ENCODE measurements at regions not wholly inside any gene's neighbourhood (a gene's known extent, or its start where the extent isn't known, plus 50 kb on each side); places are given as distances from the start of the nearest gene placed in this dataset.

DNA sequence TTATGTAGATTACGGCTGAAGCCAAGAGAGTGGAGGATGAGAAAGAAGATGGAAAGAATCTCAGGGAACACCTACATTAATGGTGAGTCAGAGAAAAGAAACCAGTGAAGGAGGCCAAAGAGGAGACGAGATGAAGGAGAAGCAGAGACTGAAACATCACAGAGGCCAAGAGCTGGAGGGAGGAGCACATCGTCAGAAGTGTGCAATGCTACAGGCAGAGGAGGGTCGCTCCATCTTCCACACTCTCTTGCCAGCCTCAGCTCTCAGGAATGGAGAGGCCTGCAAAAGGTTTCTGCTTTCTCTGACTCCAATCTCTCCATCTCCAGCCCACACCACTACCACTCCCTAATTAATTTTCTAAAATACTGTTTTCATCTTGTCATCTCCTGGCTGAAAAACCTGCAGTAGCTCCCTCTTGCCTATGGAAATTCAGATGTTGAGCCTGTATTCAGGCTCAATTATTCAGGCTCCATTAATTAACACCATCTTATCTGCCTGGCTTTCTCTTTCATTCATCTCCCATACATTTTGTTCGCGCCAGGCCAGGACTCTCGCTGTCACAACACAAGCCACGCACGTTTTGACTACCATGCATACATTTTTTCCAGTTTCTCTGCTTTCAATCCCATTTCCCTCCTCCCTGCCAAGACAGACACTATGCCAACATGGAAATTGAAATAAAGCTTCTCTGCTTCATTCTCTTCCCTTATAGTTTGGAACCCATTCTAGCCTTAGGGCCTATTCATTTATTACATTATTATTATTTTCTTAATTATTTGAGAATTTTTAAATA is 165.8 kb downstream of the INHBA start:
- Histone ChIP-seq H3K36me3 (ENCODE audit: control insufficient read depth in 1 of 2, insufficient read depth in 2 of 2, low read length in 2 of 2) (no peaks in the 10 kb centered on the region), H3K27ac (ENCODE audit: low read depth, low read length) (no peak overlapping the region), H3K9me3 (ENCODE audit: control insufficient read depth in 1 of 2, low read length in 2 of 2) (no peaks in the 10 kb centered on the region), H3K4me1 (ENCODE audit: control insufficient read depth in 1 of 2, insufficient read depth in 2 of 2, low read length in 2 of 2) (no peaks in the 10 kb centered on the region), H3K27me3 (ENCODE audit: control insufficient read depth in 1 of 2, insufficient read depth in 2 of 2, low read length in 2 of 2) (no peaks in the 10 kb centered on the region), H3K9ac (ENCODE audit: low read depth in 1 of 2, low read length in 2 of 2) (no peak overlapping the region), H3K4me3 (ENCODE audit: low read depth in 1 of 2, low read length in 2 of 2) (no peak overlapping the region)

GRCh38 chr7:41536122-41536872 is 166.6 kb downstream of the INHBA start:
- H3K4me1 ChIP-seq (ENCODE audit: control insufficient read depth in 1 of 2, insufficient read depth in 2 of 2, low read length in 2 of 2) = no peaks in the 10 kb centered on the region
- no peaks in the 10 kb centered on the region for H3K9me3 ChIP-seq (ENCODE audit: control insufficient read depth in 1 of 2, low read length in 2 of 2)
- no peak overlapping the region for H3K9ac ChIP-seq (ENCODE audit: low read depth in 1 of 2, low read length in 2 of 2)
- H3K4me3 ChIP-seq (ENCODE audit: low read depth in 1 of 2, low read length in 2 of 2) = no peak overlapping the region
- H3K36me3 ChIP-seq (ENCODE audit: control insufficient read depth in 1 of 2, insufficient read depth in 2 of 2, low read length in 2 of 2) = no peaks in the 10 kb centered on the region
- H3K27ac ChIP-seq (ENCODE audit: low read depth, low read length) = no peak overlapping the region
- no peaks in the 10 kb centered on the region for H3K27me3 ChIP-seq (ENCODE audit: control insufficient read depth in 1 of 2, insufficient read depth in 2 of 2, low read length in 2 of 2)

- no peak overlapping the region for H3K9ac ChIP-seq (ENCODE audit: low read depth in 1 of 2, low read length in 2 of 2)
- H3K4me3 ChIP-seq (ENCODE audit: low read depth in 1 of 2, low read length in 2 of 2) = no peak overlapping the region
- H3K9me3 ChIP-seq (ENCODE audit: control insufficient read depth in 1 of 2, low read length in 2 of 2) = no peaks in the 10 kb centered on the region
- no peak overlapping the region for H3K27ac ChIP-seq (ENCODE audit: low read depth, low read length)
- H3K27me3 ChIP-seq (ENCODE audit: control insufficient read depth in 1 of 2, insufficient read depth in 2 of 2, low read length in 2 of 2) = no peaks in the 10 kb centered on the region
- H3K4me1 ChIP-seq (ENCODE audit: control insufficient read depth in 1 of 2, insufficient read depth in 2 of 2, low read length in 2 of 2) = no peaks in the 10 kb centered on the region
- no peaks in the 10 kb centered on the region for H3K36me3 ChIP-seq (ENCODE audit: control insufficient read depth in 1 of 2, insufficient read depth in 2 of 2, low read length in 2 of 2)
Observed at GRCh38 chr7:41529831-41530230, 173.1 kb downstream of the INHBA start.

- no peak overlapping the region for H3K9ac ChIP-seq (ENCODE audit: low read depth in 1 of 2, low read length in 2 of 2)
- H3K9me3 ChIP-seq (ENCODE audit: control insufficient read depth in 1 of 2, low read length in 2 of 2) = no peaks in the 10 kb centered on the region
- no peak overlapping the region for H3K4me3 ChIP-seq (ENCODE audit: low read depth in 1 of 2, low read length in 2 of 2)
- H3K4me1 ChIP-seq (ENCODE audit: control insufficient read depth in 1 of 2, insufficient read depth in 2 of 2, low read length in 2 of 2) = no peaks in the 10 kb centered on the region
- no peaks in the 10 kb centered on the region for H3K36me3 ChIP-seq (ENCODE audit: control insufficient read depth in 1 of 2, insufficient read depth in 2 of 2, low read length in 2 of 2)
- H3K27ac ChIP-seq (ENCODE audit: low read depth, low read length) = no peak overlapping the region
- no peaks in the 10 kb centered on the region for H3K27me3 ChIP-seq (ENCODE audit: control insufficient read depth in 1 of 2, insufficient read depth in 2 of 2, low read length in 2 of 2)
Observed at GRCh38 chr7:41524876-41525275, 178.0 kb downstream of the INHBA start.

GRCh38 chr7:41520445-41520844 is 182.4 kb downstream of the INHBA start:
- Histone ChIP-seq H3K9me3 (ENCODE audit: control insufficient read depth in 1 of 2, low read length in 2 of 2) (no peaks in the 10 kb centered on the region), H3K9ac (ENCODE audit: low read depth in 1 of 2, low read length in 2 of 2) (no peak overlapping the region), H3K27ac (ENCODE audit: low read depth, low read length) (no peak overlapping the region), H3K27me3 (ENCODE audit: control insufficient read depth in 1 of 2, insufficient read depth in 2 of 2, low read length in 2 of 2) (no peaks in the 10 kb centered on the region), H3K36me3 (ENCODE audit: control insufficient read depth in 1 of 2, insufficient read depth in 2 of 2, low read length in 2 of 2) (no peaks in the 10 kb centered on the region), H3K4me3 (ENCODE audit: low read depth in 1 of 2, low read length in 2 of 2) (no peak overlapping the region), H3K4me1 (ENCODE audit: control insufficient read depth in 1 of 2, insufficient read depth in 2 of 2, low read length in 2 of 2) (no peaks in the 10 kb centered on the region)

DNA sequence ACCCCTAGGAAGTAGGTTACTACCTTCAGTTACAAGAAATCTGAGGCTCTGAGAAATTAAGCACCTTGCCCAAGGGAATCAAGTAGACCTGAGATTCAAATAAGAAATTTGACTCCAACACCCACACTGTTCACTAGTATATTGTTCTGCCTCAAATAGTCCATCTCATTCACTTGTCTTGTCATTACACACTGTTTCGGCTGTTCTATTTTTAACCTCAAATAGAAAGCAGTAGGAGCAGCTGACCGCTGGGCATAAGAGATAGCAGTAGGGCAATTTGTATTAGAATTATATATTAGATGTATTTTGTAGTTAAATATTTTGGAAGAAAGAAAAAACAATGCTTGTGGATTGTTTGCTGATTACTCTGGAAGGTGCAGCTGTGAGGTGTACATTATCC is 185.1 kb downstream of the INHBA start:
- H3K36me3 ChIP-seq (ENCODE audit: control insufficient read depth in 1 of 2, insufficient read depth in 2 of 2, low read length in 2 of 2) = no peaks in the 10 kb centered on the region
- H3K4me3 ChIP-seq (ENCODE audit: low read depth in 1 of 2, low read length in 2 of 2) = no peak overlapping the region
- H3K9me3 ChIP-seq (ENCODE audit: control insufficient read depth in 1 of 2, low read length in 2 of 2) = no peaks in the 10 kb centered on the region
- H3K9ac ChIP-seq (ENCODE audit: low read depth in 1 of 2, low read length in 2 of 2) = no peak overlapping the region
- H3K4me1 ChIP-seq (ENCODE audit: control insufficient read depth in 1 of 2, insufficient read depth in 2 of 2, low read length in 2 of 2) = no peaks in the 10 kb centered on the region
- H3K27ac ChIP-seq (ENCODE audit: low read depth, low read length) = no peak overlapping the region
- H3K27me3 ChIP-seq (ENCODE audit: control insufficient read depth in 1 of 2, insufficient read depth in 2 of 2, low read length in 2 of 2) = no peaks in the 10 kb centered on the region

DNA sequence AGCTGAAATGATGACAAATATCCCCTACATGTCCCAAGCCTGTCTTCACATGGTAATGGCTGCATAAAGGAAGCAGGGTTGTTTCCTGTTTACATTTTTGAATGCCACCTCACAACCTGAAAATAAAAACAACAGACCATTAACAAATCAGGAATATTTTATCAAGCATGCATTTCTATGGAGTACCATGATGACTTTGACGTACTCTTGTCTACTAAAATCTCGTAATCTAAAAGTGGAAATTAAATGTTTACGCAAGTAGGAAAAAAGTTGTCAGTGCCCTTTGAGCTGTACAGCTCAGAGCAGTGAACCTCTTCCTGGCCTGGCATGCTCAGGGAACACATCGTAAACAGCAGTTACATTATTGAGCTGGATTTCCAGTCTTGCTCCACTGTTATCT is 194.1 kb downstream of the INHBA start:
- Histone ChIP-seq H3K27ac (ENCODE audit: low read depth, low read length) (no peak overlapping the region), H3K9ac (ENCODE audit: low read depth in 1 of 2, low read length in 2 of 2) (no peak overlapping the region), H3K9me3 (ENCODE audit: control insufficient read depth in 1 of 2, low read length in 2 of 2) (no peaks in the 10 kb centered on the region), H3K4me1 (ENCODE audit: control insufficient read depth in 1 of 2, insufficient read depth in 2 of 2, low read length in 2 of 2) (no peaks in the 10 kb centered on the region), H3K36me3 (ENCODE audit: control insufficient read depth in 1 of 2, insufficient read depth in 2 of 2, low read length in 2 of 2) (no peaks in the 10 kb centered on the region), H3K27me3 (ENCODE audit: control insufficient read depth in 1 of 2, insufficient read depth in 2 of 2, low read length in 2 of 2) (no peaks in the 10 kb centered on the region), H3K4me3 (ENCODE audit: low read depth in 1 of 2, low read length in 2 of 2) (no peak overlapping the region)

DNA sequence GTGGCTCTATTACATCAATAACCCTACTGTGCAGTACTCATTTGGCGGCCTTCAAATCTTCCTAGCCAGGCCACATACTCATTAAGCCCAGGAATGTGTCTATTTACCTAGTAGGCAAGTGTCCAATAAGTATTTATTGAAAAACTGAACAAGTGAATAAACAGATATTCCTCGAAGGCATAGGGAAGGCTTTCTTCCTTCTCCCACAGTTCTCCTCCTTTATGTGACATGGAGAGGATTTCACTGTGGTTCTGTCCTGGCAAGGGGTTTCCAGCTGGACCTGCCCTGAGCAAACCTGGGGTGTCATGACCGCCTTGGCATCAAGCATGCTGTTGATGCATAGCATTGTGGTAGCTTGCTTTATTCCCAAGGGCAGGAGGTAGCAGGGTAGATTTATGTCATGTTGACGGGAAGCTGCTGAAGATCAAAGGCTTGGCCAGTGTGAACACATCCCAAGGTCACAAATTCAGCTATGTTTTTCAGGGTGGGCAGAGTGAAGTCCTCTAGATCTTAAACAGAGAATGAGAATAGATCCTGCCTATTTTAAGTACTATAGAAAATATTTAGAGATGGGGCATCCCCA is 195.1 kb downstream of the INHBA start:
- Histone ChIP-seq H3K4me1 (ENCODE audit: control insufficient read depth in 1 of 2, insufficient read depth in 2 of 2, low read length in 2 of 2) (no peaks in the 10 kb centered on the region), H3K27ac (ENCODE audit: low read depth, low read length) (no peak overlapping the region), H3K4me3 (ENCODE audit: low read depth in 1 of 2, low read length in 2 of 2) (no peak overlapping the region), H3K9ac (ENCODE audit: low read depth in 1 of 2, low read length in 2 of 2) (no peak overlapping the region), H3K9me3 (ENCODE audit: control insufficient read depth in 1 of 2, low read length in 2 of 2) (no peaks in the 10 kb centered on the region), H3K36me3 (ENCODE audit: control insufficient read depth in 1 of 2, insufficient read depth in 2 of 2, low read length in 2 of 2) (no peaks in the 10 kb centered on the region), H3K27me3 (ENCODE audit: control insufficient read depth in 1 of 2, insufficient read depth in 2 of 2, low read length in 2 of 2) (no peaks in the 10 kb centered on the region)

DNA sequence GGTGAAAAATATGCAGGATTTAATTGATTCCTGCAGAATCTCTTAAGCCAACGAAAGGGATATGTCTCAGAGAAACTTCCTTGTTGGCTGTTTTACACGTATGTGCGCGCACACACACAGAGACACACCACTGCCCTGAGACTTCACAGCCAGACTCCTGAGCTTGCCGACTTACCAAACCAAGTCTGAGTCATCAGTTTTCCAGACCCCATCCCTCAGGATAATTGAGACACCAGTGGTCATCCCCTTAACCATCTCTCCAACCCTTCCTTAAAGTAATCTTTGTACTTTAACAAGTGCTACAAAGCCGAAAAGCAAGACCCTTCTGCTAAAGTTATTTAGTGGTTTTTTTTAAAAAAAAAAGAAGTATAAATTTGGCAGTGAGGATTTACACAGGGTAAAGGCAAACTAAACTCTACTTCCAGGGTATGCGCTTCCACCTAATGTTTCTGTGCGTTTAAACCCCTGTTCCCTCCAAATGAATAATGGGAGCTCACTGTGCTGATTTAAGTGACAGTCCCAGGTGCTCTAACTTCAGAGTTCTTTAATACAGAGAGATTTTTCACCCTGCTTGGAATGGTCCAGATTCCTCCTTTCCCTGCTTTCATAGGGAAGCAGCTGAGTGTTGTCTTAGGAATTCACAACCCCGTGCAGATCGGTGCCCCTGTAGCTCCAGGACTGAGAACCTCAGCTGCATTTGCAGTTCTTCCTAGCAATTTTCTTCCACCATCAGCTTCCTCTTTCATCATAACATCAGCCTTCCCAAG is 198.5 kb downstream of the INHBA start:
- Histone ChIP-seq H3K9ac (ENCODE audit: low read depth in 1 of 2, low read length in 2 of 2) (no peak overlapping the region), H3K4me3 (ENCODE audit: low read depth in 1 of 2, low read length in 2 of 2) (no peak overlapping the region), H3K4me1 (ENCODE audit: control insufficient read depth in 1 of 2, insufficient read depth in 2 of 2, low read length in 2 of 2) (no peaks in the 10 kb centered on the region), H3K27me3 (ENCODE audit: control insufficient read depth in 1 of 2, insufficient read depth in 2 of 2, low read length in 2 of 2) (no peaks in the 10 kb centered on the region), H3K36me3 (ENCODE audit: control insufficient read depth in 1 of 2, insufficient read depth in 2 of 2, low read length in 2 of 2) (no peaks in the 10 kb centered on the region), H3K9me3 (ENCODE audit: control insufficient read depth in 1 of 2, low read length in 2 of 2) (no peaks in the 10 kb centered on the region), H3K27ac (ENCODE audit: low read depth, low read length) (no peak overlapping the region)

DNA sequence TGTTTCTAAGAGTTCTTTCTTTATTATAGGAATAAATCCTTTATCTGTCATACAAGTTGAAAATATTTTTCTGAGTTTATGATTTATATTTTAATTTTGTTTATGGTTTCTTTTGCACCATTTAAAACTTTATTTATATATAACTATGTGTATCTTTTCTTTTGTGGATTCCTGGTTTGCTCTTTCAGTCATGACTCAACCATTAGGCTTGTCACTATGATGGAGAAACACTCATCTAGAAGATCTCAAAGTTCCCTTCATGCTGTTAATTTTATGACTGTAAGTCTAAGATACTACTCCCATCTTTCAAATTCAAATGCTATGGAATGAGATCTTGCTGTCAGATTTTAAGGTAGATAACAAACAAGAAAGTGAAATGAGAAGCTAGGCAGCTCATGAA is 199.5 kb downstream of the INHBA start:
- H3K4me3 ChIP-seq (ENCODE audit: low read depth in 1 of 2, low read length in 2 of 2) = no peak overlapping the region
- no peak overlapping the region for H3K27ac ChIP-seq (ENCODE audit: low read depth, low read length)
- H3K9me3 ChIP-seq (ENCODE audit: control insufficient read depth in 1 of 2, low read length in 2 of 2) = no peaks in the 10 kb centered on the region
- no peaks in the 10 kb centered on the region for H3K36me3 ChIP-seq (ENCODE audit: control insufficient read depth in 1 of 2, insufficient read depth in 2 of 2, low read length in 2 of 2)
- no peaks in the 10 kb centered on the region for H3K4me1 ChIP-seq (ENCODE audit: control insufficient read depth in 1 of 2, insufficient read depth in 2 of 2, low read length in 2 of 2)
- no peaks in the 10 kb centered on the region for H3K27me3 ChIP-seq (ENCODE audit: control insufficient read depth in 1 of 2, insufficient read depth in 2 of 2, low read length in 2 of 2)
- no peak overlapping the region for H3K9ac ChIP-seq (ENCODE audit: low read depth in 1 of 2, low read length in 2 of 2)

All from duodenal mucosa (tissue), 2 donors.